Activated CD4-positive, alpha-beta T cell treated with anti-CD3 and anti-CD28 coated beads for 36 hours (primary cell): ENCODE measurements at regions not wholly inside any gene's neighbourhood (a gene's known extent, or its start where the extent isn't known, plus 50 kb on each side); places are given as distances from the start of the nearest gene placed in this dataset.

Experiments used
- ATAC-seq: fragments of 200-7000 bp; cut with Tn5 transposase; one replicate; pipeline ENCODE4 v1.10.0; 2021; ENCODE audit warnings: mild to moderate bottlenecking, moderate library complexity
- CTCF ChIA-PET: fragments of 350-600 bp; sonication (Branson Sonifier 250); formaldehyde crosslinking; loops from one replicate; lab custom pipeline; 2021; ENCODE audit warnings: antibody characterized with exemption; lab: Charles Lee
- POLR2A ChIA-PET: fragments of 350-600 bp; sonication (Branson Sonifier 250); formaldehyde crosslinking; loops from one replicate; lab custom pipeline; 2021; ENCODE audit warnings: antibody characterized with exemption, inconsistent platforms; lab: Charles Lee
- DNase-seq: peaks from one replicate; pipeline ENCODE4 v3.0.0-alpha.2; 2020
- H3K27ac Mint-ChIP-seq: one replicate; pipeline ENCODE4 v1.8.0; 2021; ENCODE audit warnings: mixed read lengths
- H3K27me3 Mint-ChIP-seq: one replicate; pipeline ENCODE4 v1.8.0; 2021; ENCODE audit warnings: mixed read lengths
- H3K36me3 Mint-ChIP-seq: one replicate; pipeline ENCODE4 v1.8.0; 2021; ENCODE audit warnings: low read depth, mixed read lengths
- H3K4me1 Mint-ChIP-seq: one replicate; pipeline ENCODE4 v1.8.0; 2021; ENCODE audit warnings: mixed read lengths
- H3K4me3 Mint-ChIP-seq: one replicate; pipeline ENCODE4 v1.8.0; 2021; ENCODE audit warnings: mild to moderate bottlenecking, moderate library complexity, mixed read lengths
- H3K9me3 Mint-ChIP-seq: one replicate; pipeline ENCODE4 v1.8.0; 2021; ENCODE audit warnings: low read depth, mixed read lengths
- intact Hi-C, 2 experiments: fragments of 100-400 bp; cut with DNase I in 1 of 2; cut with micrococcal nuclease in 1 of 2; formaldehyde crosslinking; loops; one replicate each; pipeline versions ENCODE4 v1.14.2 to v1.15.1; 2022 to 2024; cut with DNase I, micrococcal nuclease

- no peak for DNase-seq
- ATAC-seq: no peak
- intact Hi-C loops: no loop called here
- no peaks in the 10 kb centered on the region for H3K36me3 Mint-ChIP-seq
- H3K27ac Mint-ChIP-seq: no peak overlapping the region
- POLR2A ChIA-PET: no interaction called here
- H3K4me3 Mint-ChIP-seq: no peak overlapping the region
- CTCF ChIA-PET: no interaction called here
- no peaks in the 10 kb centered on the region for H3K4me1 Mint-ChIP-seq
- no peaks in the 10 kb centered on the region for H3K9me3 Mint-ChIP-seq
- peaks cover 5% of the 10 kb centered on the region for H3K27me3 Mint-ChIP-seq
Measured at GRCh38 chr11:130692220-130692619, 224.1 kb downstream of the SNX19 start.

DNA sequence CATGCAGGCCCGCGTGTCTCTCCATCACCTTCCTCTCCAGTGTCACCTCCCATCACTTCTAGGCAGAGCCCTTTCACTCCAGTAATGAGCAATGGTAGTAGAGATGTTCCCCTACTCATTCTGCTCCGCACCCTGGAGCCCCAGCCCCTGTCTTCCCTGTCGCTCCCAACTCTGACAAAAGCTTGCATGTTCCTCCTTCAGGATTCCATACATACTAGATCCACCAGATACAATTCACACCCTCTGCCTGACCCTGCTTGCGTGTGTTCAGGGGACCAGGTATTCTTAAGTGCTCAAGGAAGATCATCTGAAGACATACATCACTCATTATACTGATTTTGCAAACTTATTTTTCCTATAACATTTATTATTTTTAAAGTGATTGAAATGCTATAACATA, 222.7 kb downstream of the SNX19 start:
- Mint-ChIP-seq H3K36me3 (no peaks in the 10 kb centered on the region), H3K27me3 (peaks cover 5% of the 10 kb centered on the region), H3K27ac (no peak overlapping the region), H3K4me1 (no peaks in the 10 kb centered on the region), H3K4me3 (no peak overlapping the region), H3K9me3 (no peaks in the 10 kb centered on the region)
- ChIA-PET CTCF (no interaction called here), POLR2A (no interaction called here)
- no peak for ATAC-seq
- intact Hi-C loops: no loop called here
- DNase-seq: no peak

DNA sequence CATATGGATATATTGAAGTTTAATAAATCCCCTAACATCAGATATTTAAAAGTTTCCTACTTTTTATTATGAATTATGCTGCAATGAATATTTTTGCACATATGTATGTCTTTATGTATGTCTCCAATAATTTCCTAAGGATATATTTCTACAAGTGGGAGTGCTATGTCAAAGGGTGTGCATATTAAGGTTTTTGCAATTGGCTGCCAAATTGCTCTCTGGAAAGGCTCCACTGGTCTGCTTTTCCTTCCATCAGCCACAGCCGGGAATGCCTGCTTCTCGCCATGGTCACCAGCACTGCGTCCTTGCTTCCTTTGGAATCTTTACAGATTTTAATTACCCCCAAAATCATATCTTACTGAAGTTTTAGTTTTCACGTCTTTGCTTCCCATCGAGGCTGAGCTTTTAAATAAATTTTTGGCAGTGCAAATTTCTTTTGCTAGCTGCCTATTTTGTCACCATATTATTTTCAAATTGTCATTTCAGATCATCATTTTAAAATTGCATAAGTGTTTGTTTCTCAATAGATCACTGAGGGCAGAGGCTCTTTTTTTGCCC, 221.7 kb downstream of the SNX19 start:
- POLR2A ChIA-PET: no interaction called here
- CTCF ChIA-PET: no interaction called here
- intact Hi-C loops: no loop called here
- Mint-ChIP-seq H3K4me1 (no peaks in the 10 kb centered on the region), H3K4me3 (no peak overlapping the region), H3K9me3 (no peaks in the 10 kb centered on the region), H3K36me3 (no peaks in the 10 kb centered on the region), H3K27ac (no peak overlapping the region), H3K27me3 (peaks cover 5% of the 10 kb centered on the region)
- no peak for DNase-seq
- no peak for ATAC-seq

DNA sequence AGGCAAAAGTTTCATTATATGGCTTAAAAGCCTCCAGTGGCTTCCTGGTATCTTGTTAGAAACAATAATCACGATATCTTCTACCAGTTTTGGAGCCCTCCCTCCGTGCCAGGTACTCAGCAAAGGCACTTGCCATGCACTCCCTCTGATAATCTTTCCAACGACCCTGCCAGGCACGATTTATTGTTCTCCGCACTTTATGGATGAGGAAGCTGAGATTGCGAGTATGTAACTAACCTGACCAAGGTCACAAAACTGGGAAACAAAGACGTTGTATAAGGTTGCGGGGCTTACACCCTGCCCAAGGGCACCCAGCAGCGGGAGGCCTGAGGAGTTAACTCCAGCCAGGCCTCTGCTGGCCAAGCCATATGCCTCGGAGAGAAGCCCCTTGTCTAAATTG, 218.1 kb downstream of the SNX19 start:
- H3K4me3 Mint-ChIP-seq: no peak overlapping the region
- H3K4me1 Mint-ChIP-seq: no peaks in the 10 kb centered on the region
- no peak for ATAC-seq
- intact Hi-C loops: no loop called here
- no peak overlapping the region for H3K27ac Mint-ChIP-seq
- H3K9me3 Mint-ChIP-seq: no peaks in the 10 kb centered on the region
- H3K36me3 Mint-ChIP-seq: no peaks in the 10 kb centered on the region
- POLR2A ChIA-PET: no interaction called here
- DNase-seq: no peak
- H3K27me3 Mint-ChIP-seq: peaks cover 10% of the 10 kb centered on the region
- CTCF ChIA-PET: no interaction called here

DNA sequence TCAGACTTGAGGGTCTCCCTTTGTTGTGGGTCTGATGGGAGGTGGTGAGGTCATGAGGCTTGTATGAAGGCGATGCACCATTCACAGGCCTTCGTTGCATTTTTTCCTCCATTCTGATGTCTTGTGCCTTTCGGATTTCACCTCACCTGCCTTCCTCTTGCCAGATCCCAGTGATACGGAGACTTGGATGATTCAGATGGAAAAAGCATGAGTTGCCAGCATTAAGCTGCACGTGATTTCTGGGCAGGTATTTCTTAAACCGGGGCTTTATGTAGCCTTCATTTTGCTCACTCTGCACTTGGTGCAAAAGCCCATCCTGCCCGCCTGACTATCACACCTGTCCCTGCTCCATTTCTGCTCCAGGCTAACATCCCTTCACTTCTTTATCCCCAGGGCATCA, 216.7 kb downstream of the SNX19 start:
- Mint-ChIP-seq H3K9me3 (no peaks in the 10 kb centered on the region), H3K4me1 (no peaks in the 10 kb centered on the region), H3K4me3 (no peak overlapping the region), H3K27me3 (peaks cover 8% of the 10 kb centered on the region), H3K36me3 (no peaks in the 10 kb centered on the region), H3K27ac (no peak overlapping the region)
- no peak for ATAC-seq
- intact Hi-C loops: no loop called here
- CTCF ChIA-PET: no interaction called here
- POLR2A ChIA-PET: no interaction called here
- no peak for DNase-seq

DNA sequence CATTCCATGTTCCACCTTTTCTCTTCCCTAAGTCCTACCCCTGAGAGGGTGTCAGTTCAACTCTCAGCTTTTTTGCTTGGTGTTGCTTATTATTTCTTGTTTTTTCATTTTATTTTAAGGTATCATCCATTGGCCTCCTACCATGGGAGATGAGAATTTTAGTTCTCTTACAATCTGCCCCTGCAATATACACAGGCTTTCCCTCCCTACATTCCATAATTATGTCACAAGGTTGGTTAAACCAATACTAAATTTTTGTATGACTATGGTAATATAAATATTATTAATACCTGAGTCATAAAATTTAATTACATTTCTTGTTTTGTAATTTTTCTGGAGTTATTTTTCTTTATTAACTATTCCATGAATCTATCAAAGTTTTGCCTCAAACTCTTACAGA, 216.2 kb downstream of the SNX19 start:
- H3K27me3 Mint-ChIP-seq: peaks cover 8% of the 10 kb centered on the region
- intact Hi-C loops: no loop called here

DNA sequence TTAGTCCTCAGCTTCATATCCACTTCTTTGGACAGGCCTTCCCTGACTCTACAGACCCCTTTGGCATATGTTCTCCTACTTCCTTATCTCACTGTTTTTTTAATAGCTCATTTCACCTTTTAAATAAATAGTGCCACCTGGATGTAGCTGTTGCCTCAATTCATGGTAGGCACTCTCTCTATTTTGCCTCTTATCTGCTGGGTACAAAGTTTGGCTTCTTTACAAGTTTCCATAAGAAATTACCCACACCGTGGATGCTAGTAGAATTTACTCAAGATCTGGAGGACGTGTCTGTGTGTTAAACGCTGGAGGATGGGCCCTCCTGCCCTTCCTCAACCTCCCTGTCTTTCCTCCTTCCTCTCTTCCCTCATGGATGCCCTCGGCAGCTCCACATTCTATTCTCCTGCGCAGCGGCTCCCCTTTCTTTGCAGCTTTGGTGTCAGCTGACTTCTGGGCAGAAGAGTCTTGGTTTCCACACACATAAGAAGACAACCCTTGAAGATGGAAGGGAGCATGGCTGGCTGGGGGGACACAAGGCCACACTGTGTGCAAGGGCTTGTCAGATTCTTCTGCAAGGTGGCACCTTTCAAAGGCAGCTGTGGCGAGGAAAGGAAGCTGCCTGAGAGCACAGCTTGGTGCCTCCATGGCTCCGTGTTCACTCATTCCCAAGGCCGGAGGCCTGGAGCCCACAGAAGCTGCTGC, 212.6 kb downstream of the SNX19 start:
- Mint-ChIP-seq H3K27ac (no peak overlapping the region), H3K4me1 (no peaks in the 10 kb centered on the region), H3K27me3 (peaks cover 5% of the 10 kb centered on the region), H3K4me3 (no peak overlapping the region), H3K36me3 (no peaks in the 10 kb centered on the region), H3K9me3 (no peaks in the 10 kb centered on the region)
- ChIA-PET POLR2A (interaction anchor here (0.6 kb wide), 1 partner anchor 251 kb away, joined by 4 read pairs; no protein-coding TSS in a partner anchor), CTCF (interaction anchor here (0.6 to 0.8 kb wide), 2 partner anchors 8 to 30 kb away, joined by 3 to 4 read pairs; no protein-coding TSS in a partner anchor)
- ATAC-seq: no peak
- no peak for DNase-seq
- intact Hi-C loops: no loop called here

More for the DNA sequence above, 216.2 kb downstream of the SNX19 start:
- no peak overlapping the region for H3K27ac Mint-ChIP-seq
- POLR2A ChIA-PET: no interaction called here
- no peak overlapping the region for H3K4me3 Mint-ChIP-seq
- CTCF ChIA-PET: no interaction called here
- no peaks in the 10 kb centered on the region for H3K9me3 Mint-ChIP-seq
- DNase-seq: no peak
- H3K4me1 Mint-ChIP-seq: no peaks in the 10 kb centered on the region
- no peaks in the 10 kb centered on the region for H3K36me3 Mint-ChIP-seq
- ATAC-seq: no peak

DNA sequence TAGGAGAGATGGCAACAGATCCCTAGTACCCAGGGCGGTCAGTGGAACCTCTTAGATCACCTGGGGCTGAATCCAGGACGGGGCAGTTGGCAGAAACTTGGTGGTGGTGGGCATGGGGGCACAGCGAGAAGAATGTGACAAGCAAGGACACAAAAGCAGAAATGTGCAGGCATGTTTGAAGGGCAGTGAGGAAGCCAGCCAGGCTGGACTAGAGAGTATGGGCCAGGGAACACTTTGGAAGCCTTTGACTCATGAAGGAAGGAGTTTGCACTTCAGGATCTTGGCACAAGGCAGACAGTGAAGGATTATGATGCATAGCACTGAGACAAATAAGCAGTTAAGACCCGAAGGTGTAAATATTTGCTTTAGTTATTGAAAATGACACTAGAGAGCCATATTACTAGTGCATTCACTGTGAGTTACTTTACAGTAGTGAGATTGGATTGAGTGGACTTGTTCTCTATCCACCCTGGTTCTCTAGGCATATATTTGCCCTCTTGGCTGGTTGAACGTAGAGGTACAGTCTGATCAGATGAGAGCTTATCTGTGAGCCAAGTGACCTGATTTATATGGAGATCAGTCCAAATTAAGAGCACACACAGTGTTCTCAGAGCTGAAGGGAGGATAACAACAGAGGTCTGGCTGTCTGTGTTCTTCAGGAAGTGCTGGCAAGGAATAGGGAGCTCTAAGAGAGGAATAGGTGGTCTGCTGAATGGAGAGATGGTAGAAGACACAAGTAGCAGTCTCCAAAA, 210.4 kb downstream of the SNX19 start:
- Mint-ChIP-seq H3K36me3 (no peaks in the 10 kb centered on the region), H3K4me1 (no peaks in the 10 kb centered on the region), H3K27me3 (peaks cover 4% of the 10 kb centered on the region), H3K27ac (no peak overlapping the region), H3K4me3 (no peak overlapping the region), H3K9me3 (no peaks in the 10 kb centered on the region)
- ChIA-PET POLR2A (no interaction called here), CTCF (no interaction called here)
- ATAC-seq: no peak
- intact Hi-C loops: no loop called here
- no peak for DNase-seq

DNA sequence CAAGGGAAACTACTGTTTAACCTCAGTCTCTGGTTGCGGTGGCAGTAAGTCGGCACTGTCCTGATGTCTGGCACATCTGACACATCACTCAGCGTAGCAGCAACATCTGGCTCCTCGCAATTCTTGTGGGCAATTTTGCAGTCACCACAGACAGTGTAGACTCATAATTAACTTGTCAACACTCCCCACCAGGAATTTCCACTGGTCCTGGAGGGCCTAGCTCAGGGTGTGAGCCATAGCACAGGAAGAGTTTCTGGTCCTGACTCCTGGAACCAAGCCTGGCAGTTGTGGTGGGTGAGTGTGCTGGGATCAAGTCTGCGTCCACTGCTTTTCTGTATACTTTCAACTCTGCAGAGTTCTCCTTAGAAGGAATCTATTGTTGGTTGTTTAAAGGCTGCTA, 209.7 kb downstream of the SNX19 start:
- no peaks in the 10 kb centered on the region for H3K36me3 Mint-ChIP-seq
- no peak overlapping the region for H3K4me3 Mint-ChIP-seq
- ChIA-PET CTCF (no interaction called here), POLR2A (no interaction called here)
- no peaks in the 10 kb centered on the region for H3K9me3 Mint-ChIP-seq
- ATAC-seq: no peak
- intact Hi-C loops: no loop called here
- no peak overlapping the region for H3K27ac Mint-ChIP-seq
- H3K27me3 Mint-ChIP-seq: peaks cover 2% of the 10 kb centered on the region
- DNase-seq: no peak
- no peaks in the 10 kb centered on the region for H3K4me1 Mint-ChIP-seq

GRCh38 chr11:130707217-130707616, 209.1 kb downstream of the SNX19 start:
- ChIA-PET CTCF (no interaction called here), POLR2A (no interaction called here)
- Mint-ChIP-seq H3K9me3 (no peaks in the 10 kb centered on the region), H3K4me3 (no peak overlapping the region), H3K27ac (no peak overlapping the region), H3K4me1 (no peaks in the 10 kb centered on the region), H3K27me3 (peaks cover 2% of the 10 kb centered on the region), H3K36me3 (no peaks in the 10 kb centered on the region)
- DNase-seq (no peak), ATAC-seq (no peak)
- intact Hi-C loops: no loop called here

- Mint-ChIP-seq H3K9me3 (no peaks in the 10 kb centered on the region), H3K4me3 (no peak overlapping the region), H3K27me3 (peaks cover 2% of the 10 kb centered on the region), H3K27ac (no peak overlapping the region), H3K36me3 (no peaks in the 10 kb centered on the region), H3K4me1 (no peaks in the 10 kb centered on the region)
- DNase-seq (no peak), ATAC-seq (no peak)
- CTCF ChIA-PET: no interaction called here
- POLR2A ChIA-PET: no interaction called here
- intact Hi-C loops: no loop called here
Measured at GRCh38 chr11:130709531-130709930, 206.7 kb downstream of the SNX19 start.

- DNase-seq (no peak), ATAC-seq (no peak)
- no peak overlapping the region for H3K4me3 Mint-ChIP-seq
- H3K9me3 Mint-ChIP-seq: no peaks in the 10 kb centered on the region
- H3K27ac Mint-ChIP-seq: no peak overlapping the region
- H3K36me3 Mint-ChIP-seq: no peaks in the 10 kb centered on the region
- no peaks in the 10 kb centered on the region for H3K4me1 Mint-ChIP-seq
- H3K27me3 Mint-ChIP-seq: peaks cover 2% of the 10 kb centered on the region
- intact Hi-C loops: no loop called here
- ChIA-PET CTCF (no interaction called here), POLR2A (no interaction called here)
Measured at GRCh38 chr11:130710021-130710420, 206.3 kb downstream of the SNX19 start.
